C4-2B (cell line): ENCODE measurements at regions not wholly inside any gene's neighbourhood (a gene's known extent, or its start where the extent isn't known, plus 50 kb on each side); places are given as distances from the start of the nearest gene placed in this dataset.

Experiments
- ZFX ChIP-seq: fragments of 450-650 bp; IDR thresholded peaks from 2 replicates; pipeline ENCODE4 v1.6.1; 2017
- TF ChIP-seq, protein P1 (sequence below): fragments of 450-650 bp; conservative IDR thresholded peaks from 2 replicates; pipeline ENCODE4 v1.5.1; 2017; ENCODE audit warnings: mild to moderate bottlenecking

DNA sequence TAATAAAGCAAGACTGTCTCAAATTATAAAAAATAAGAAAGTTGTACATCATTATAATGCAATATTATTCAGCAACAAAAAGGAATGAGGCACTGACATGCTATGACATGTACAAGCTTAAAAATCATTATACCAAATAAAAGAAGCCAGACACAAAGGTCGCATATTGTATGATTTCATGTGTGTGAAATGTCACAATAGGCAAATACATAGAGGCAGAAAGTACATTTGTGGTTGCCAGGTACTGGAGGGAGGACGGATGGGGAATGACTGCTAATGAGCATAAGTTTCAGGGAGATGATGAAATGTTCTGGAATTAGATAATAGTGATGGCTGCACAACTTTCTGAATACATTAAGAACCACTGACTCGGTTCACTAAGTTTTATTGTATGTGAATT lies 73.6 kb upstream of the NBPF3 start:
- TF ChIP-seq, protein P1, sequence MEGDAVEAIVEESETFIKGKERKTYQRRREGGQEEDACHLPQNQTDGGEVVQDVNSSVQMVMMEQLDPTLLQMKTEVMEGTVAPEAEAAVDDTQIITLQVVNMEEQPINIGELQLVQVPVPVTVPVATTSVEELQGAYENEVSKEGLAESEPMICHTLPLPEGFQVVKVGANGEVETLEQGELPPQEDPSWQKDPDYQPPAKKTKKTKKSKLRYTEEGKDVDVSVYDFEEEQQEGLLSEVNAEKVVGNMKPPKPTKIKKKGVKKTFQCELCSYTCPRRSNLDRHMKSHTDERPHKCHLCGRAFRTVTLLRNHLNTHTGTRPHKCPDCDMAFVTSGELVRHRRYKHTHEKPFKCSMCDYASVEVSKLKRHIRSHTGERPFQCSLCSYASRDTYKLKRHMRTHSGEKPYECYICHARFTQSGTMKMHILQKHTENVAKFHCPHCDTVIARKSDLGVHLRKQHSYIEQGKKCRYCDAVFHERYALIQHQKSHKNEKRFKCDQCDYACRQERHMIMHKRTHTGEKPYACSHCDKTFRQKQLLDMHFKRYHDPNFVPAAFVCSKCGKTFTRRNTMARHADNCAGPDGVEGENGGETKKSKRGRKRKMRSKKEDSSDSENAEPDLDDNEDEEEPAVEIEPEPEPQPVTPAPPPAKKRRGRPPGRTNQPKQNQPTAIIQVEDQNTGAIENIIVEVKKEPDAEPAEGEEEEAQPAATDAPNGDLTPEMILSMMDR: no peak
- TF ChIP-seq ZFX: no peak
